ENCODE measurements at regions not wholly inside any gene's neighbourhood (a gene's known extent, or its start where the extent isn't known, plus 50 kb on each side); places are given as distances from the start of the nearest gene placed in this dataset.

- Histone ChIP-seq H3K4me1 (ENCODE audit: control insufficient read depth in 4 of 4, insufficient read depth in 4 of 4, low read length in 3 of 4) (no peaks in the 10 kb centered on the region), H3K27me3 (ENCODE audit: control insufficient read depth in 4 of 4, insufficient read depth in 4 of 4, low read length in 3 of 4) (no peaks in the 10 kb centered on the region), H3K36me3 (ENCODE audit: control insufficient read depth in 4 of 4, insufficient read depth in 3 of 4, low read depth in 1 of 4, low read length in 3 of 4) (no peaks in the 10 kb centered on the region), H3K9me3 (ENCODE audit: control insufficient read depth in 4 of 4, low read length in 3 of 4) (no peaks in the 10 kb centered on the region), H3K4me3 (ENCODE audit: low read depth in 1 of 3, low read length in 3 of 3) (no peak overlapping the region), H3K27ac (ENCODE audit: low read depth in 1 of 2, low read length in 2 of 2) (no peak overlapping the region), H3K9ac (ENCODE audit: low read depth in 1 of 2, low read length in 2 of 2) (no peak overlapping the region)
- TF ChIP-seq HNF4G (IDR thresholded peaks at IDR 0.05) (no peak), FOXA1 (IDR thresholded peaks at IDR 0.05) (no peak), RXRA (IDR thresholded peaks at IDR 0.05) (no peak), EGR1 (IDR thresholded peaks at IDR 0.05; ENCODE audit: low read depth in 2 of 2) (no peak), NR2F2 (IDR thresholded peaks at IDR 0.05) (no peak), YY1 (IDR thresholded peaks at IDR 0.05) (no peak), HNF4A (conservative IDR thresholded peaks at IDR 0.05) (no peak)
- TF ChIP-seq, protein P1, sequence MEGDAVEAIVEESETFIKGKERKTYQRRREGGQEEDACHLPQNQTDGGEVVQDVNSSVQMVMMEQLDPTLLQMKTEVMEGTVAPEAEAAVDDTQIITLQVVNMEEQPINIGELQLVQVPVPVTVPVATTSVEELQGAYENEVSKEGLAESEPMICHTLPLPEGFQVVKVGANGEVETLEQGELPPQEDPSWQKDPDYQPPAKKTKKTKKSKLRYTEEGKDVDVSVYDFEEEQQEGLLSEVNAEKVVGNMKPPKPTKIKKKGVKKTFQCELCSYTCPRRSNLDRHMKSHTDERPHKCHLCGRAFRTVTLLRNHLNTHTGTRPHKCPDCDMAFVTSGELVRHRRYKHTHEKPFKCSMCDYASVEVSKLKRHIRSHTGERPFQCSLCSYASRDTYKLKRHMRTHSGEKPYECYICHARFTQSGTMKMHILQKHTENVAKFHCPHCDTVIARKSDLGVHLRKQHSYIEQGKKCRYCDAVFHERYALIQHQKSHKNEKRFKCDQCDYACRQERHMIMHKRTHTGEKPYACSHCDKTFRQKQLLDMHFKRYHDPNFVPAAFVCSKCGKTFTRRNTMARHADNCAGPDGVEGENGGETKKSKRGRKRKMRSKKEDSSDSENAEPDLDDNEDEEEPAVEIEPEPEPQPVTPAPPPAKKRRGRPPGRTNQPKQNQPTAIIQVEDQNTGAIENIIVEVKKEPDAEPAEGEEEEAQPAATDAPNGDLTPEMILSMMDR (IDR thresholded peaks at IDR 0.05; ENCODE audit: low read depth, low read length, missing input control), result no peak
- no peak for DNase-seq (ENCODE audit: low spot score)
- 64% methylated on average over 1 of the region's 1 CpG for WGBS
These were observed 535.3 kb upstream of the CYLC2 start for GRCh38 chr9:102459828-102460227.

GRCh38 chr9:102456562-102456961, 538.6 kb upstream of the CYLC2 start:
- no peak for TF ChIP-seq FOXA2 (IDR thresholded peaks at IDR 0.05)
- TF ChIP-seq, protein P2, sequence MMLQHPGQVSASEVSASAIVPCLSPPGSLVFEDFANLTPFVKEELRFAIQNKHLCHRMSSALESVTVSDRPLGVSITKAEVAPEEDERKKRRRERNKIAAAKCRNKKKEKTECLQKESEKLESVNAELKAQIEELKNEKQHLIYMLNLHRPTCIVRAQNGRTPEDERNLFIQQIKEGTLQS (IDR thresholded peaks at IDR 0.05), result no peak
- no peak for TF ChIP-seq EGR1 (IDR thresholded peaks at IDR 0.05; ENCODE audit: low read depth in 2 of 2)
- TF ChIP-seq RAD21 (IDR thresholded peaks at IDR 0.05), result no peak
- TF ChIP-seq RXRA (IDR thresholded peaks at IDR 0.05), result no peak
- no peak for TF ChIP-seq HNF4A (conservative IDR thresholded peaks at IDR 0.05)
- no peak for TF ChIP-seq HNF4G (IDR thresholded peaks at IDR 0.05)
- TF ChIP-seq JUND (IDR thresholded peaks at IDR 0.05), result no peak
- no peak for TF ChIP-seq TAF1 (conservative IDR thresholded peaks at IDR 0.05)
- no peak for TF ChIP-seq GABPA (IDR thresholded peaks at IDR 0.05 in 1 of 2, conservative IDR thresholded peaks at IDR 0.05 in 1 of 2)
- no peak for TF ChIP-seq REST (IDR thresholded peaks at IDR 0.05)
- no peak for TF ChIP-seq SP1 (IDR thresholded peaks at IDR 0.05)
- no peak for TF ChIP-seq NR2F2 (IDR thresholded peaks at IDR 0.05)
- TF ChIP-seq, protein P3, sequence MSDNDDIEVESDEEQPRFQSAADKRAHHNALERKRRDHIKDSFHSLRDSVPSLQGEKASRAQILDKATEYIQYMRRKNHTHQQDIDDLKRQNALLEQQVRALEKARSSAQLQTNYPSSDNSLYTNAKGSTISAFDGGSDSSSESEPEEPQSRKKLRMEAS (IDR thresholded peaks at IDR 0.05), result no peak
- TF ChIP-seq, protein P1 (IDR thresholded peaks at IDR 0.05; ENCODE audit: low read depth, low read length, missing input control), result no peak
- TF ChIP-seq, protein P4, sequence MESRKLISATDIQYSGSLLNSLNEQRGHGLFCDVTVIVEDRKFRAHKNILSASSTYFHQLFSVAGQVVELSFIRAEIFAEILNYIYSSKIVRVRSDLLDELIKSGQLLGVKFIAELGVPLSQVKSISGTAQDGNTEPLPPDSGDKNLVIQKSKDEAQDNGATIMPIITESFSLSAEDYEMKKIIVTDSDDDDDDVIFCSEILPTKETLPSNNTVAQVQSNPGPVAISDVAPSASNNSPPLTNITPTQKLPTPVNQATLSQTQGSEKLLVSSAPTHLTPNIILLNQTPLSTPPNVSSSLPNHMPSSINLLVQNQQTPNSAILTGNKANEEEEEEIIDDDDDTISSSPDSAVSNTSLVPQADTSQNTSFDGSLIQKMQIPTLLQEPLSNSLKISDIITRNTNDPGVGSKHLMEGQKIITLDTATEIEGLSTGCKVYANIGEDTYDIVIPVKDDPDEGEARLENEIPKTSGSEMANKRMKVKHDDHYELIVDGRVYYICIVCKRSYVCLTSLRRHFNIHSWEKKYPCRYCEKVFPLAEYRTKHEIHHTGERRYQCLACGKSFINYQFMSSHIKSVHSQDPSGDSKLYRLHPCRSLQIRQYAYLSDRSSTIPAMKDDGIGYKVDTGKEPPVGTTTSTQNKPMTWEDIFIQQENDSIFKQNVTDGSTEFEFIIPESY (IDR thresholded peaks at IDR 0.05), result no peak
- no peak for TF ChIP-seq YY1 (IDR thresholded peaks at IDR 0.05)
- no peak overlapping the region for H3K9ac ChIP-seq (ENCODE audit: low read depth in 1 of 2, low read length in 2 of 2)
- H3K4me1 ChIP-seq (ENCODE audit: control insufficient read depth in 4 of 4, insufficient read depth in 4 of 4, low read length in 3 of 4), result no peaks in the 10 kb centered on the region
- H3K36me3 ChIP-seq (ENCODE audit: control insufficient read depth in 4 of 4, insufficient read depth in 3 of 4, low read depth in 1 of 4, low read length in 3 of 4), result no peaks in the 10 kb centered on the region
- 89% methylated on average over 1 of the region's 1 CpG for WGBS
- no peak overlapping the region for H3K4me3 ChIP-seq (ENCODE audit: low read depth in 1 of 3, low read length in 3 of 3)
- H3K27me3 ChIP-seq (ENCODE audit: control insufficient read depth in 4 of 4, insufficient read depth in 4 of 4, low read length in 3 of 4), result no peaks in the 10 kb centered on the region
- no peaks in the 10 kb centered on the region for H3K9me3 ChIP-seq (ENCODE audit: control insufficient read depth in 4 of 4, low read length in 3 of 4)
- DNase-seq (ENCODE audit: low spot score), result no peak
- no peak overlapping the region for H3K27ac ChIP-seq (ENCODE audit: low read depth in 1 of 2, low read length in 2 of 2)

Data from liver (tissue), 8 donors.